PC-9 (cell line): ENCODE measurements at regions not wholly inside any gene's neighbourhood (a gene's known extent, or its start where the extent isn't known, plus 50 kb on each side); places are given as distances from the start of the nearest gene placed in this dataset.

Experiments used
- EZH2 ChIP-seq: fragments of 200-600 bp; sonication (generic); IDR thresholded peaks from 2 replicates; pipeline ENCODE4 v1.8.0; 2017; ENCODE audit warnings: antibody characterized with exemption, low read depth
- TF ChIP-seq, protein P1 (sequence below): fragments of 200-600 bp; sonication (generic); conservative IDR thresholded peaks from 2 replicates; pipeline ENCODE4 v1.6.1; 2017; ENCODE audit warnings: mixed run types, antibody characterized with exemption, mild to moderate bottlenecking, moderate library complexity

DNA sequence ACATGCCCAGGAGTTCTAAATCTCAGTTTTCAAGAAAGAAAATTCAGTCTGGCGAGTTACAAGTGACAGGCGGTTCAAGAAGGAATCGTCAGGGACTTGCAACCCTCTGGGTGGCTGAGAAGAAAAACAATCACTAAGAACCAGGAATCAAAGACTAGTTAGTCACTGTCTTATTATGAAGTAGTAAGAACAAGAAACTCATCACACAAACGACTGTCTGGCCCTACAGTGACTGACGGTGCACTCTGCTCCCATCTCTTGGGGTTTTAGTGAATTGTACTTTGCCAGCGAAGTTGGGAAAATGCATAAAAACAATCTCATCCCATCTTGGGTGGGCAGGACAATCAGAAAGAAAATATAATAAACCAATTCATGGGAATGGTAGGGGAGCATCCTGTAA, 63.7 kb upstream of the SACS start:
- TF ChIP-seq, protein P1, sequence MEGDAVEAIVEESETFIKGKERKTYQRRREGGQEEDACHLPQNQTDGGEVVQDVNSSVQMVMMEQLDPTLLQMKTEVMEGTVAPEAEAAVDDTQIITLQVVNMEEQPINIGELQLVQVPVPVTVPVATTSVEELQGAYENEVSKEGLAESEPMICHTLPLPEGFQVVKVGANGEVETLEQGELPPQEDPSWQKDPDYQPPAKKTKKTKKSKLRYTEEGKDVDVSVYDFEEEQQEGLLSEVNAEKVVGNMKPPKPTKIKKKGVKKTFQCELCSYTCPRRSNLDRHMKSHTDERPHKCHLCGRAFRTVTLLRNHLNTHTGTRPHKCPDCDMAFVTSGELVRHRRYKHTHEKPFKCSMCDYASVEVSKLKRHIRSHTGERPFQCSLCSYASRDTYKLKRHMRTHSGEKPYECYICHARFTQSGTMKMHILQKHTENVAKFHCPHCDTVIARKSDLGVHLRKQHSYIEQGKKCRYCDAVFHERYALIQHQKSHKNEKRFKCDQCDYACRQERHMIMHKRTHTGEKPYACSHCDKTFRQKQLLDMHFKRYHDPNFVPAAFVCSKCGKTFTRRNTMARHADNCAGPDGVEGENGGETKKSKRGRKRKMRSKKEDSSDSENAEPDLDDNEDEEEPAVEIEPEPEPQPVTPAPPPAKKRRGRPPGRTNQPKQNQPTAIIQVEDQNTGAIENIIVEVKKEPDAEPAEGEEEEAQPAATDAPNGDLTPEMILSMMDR: no peak
- TF ChIP-seq EZH2: no peak
